ENCODE measurements at regions not wholly inside any gene's neighbourhood (a gene's known extent, or its start where the extent isn't known, plus 50 kb on each side); places are given as distances from the start of the nearest gene placed in this dataset.

DNA sequence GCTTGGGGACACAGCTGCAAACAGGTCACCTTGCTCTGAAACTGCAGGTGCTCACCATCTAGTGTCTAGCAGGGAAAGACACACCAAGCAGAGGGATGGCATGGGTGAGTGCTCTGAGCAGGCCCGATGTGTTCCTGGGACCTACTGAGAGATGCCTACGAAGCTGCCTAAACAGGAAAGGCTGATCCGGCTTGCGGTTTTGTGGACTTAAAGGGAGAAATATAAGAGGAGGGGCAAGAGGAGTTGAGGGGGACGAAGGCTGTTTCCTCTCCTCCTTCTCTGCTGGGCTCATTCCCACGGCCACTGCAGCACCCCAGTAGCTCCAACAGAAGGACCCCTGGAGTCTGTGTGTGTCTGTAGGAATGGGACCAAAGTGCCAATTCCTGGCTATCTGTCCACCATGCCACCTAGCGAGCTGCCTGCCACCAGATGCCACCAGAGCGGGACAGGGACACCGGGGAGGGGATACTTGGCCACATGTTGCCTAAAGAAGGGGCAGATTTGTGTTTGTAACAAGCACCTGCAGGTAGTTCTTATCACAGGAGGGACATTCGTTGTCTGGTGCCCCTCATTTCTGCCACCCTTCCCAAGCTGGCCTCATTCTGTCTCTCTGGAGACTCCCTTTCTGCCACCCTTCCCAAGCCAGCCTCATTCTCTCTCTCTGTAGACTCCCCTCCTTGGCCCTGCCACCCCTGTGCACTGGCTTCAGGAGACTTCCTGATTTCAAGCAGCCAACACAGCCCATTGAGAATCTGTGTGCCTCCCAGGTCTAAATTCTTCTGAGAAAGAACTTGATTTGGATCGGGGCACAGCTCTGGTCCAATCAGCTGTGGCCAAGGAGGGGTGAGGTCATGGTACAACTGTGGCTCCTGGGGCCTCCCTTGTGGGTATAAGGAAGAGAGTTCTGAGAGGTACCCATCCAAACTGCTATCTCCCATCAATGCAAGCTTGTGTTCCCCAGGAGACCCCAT is 221.8 kb downstream of the ANKRD60 start:
- WGBS (ENCODE audit: insufficient coverage), result 67% methylated on average over 5 of the region's 11 CpGs
- H3K27me3 ChIP-seq (replicated peaks in 1 of 2; ENCODE audit: control insufficient read depth in 2 of 2, extremely low read depth in 1 of 2, insufficient read depth in 2 of 2, low read length in 1 of 2), result peaks cover 0 to 27% of the 10 kb centered on the region in 2 experiments
- Mint-ChIP-seq H3K9me3 (peaks cover 0 to 3% (median 0%) of the 10 kb centered on the region in 3 donors), H3K27me3 (peaks cover 10 to 15% of the 10 kb centered on the region in 2 donors), H3K27ac (no peak overlapping the region), H3K4me1 (no peaks in the 10 kb centered on the region), H3K4me3 (no peak overlapping the region), H3K36me3 (no peaks in the 10 kb centered on the region)
- ATAC-seq (replicated peaks in 1 of 4) (no peak), DNase-seq (no peak)
- no peak overlapping the region for H3K4me3 ChIP-seq (ENCODE audit: control insufficient read depth in 1 of 2, extremely low read depth in 1 of 2, low read length in 1 of 2)
- H3K36me3 ChIP-seq (ENCODE audit: control insufficient read depth in 2 of 2, extremely low read depth in 1 of 2, insufficient read depth in 1 of 2, low read length in 1 of 2), result no peaks in the 10 kb centered on the region
- POLR2A ChIA-PET, result no interaction called here
- CTCF ChIA-PET, result no interaction called here
- no peaks in the 10 kb centered on the region for H3K4me1 ChIP-seq (ENCODE audit: control insufficient read depth in 1 of 2, extremely low read depth in 1 of 2, insufficient read depth in 2 of 2, low read length in 2 of 2)
- H3K9me3 ChIP-seq, result no peaks in the 10 kb centered on the region
- no peak overlapping the region for H3K27ac ChIP-seq (ENCODE audit: low read length)

DNA sequence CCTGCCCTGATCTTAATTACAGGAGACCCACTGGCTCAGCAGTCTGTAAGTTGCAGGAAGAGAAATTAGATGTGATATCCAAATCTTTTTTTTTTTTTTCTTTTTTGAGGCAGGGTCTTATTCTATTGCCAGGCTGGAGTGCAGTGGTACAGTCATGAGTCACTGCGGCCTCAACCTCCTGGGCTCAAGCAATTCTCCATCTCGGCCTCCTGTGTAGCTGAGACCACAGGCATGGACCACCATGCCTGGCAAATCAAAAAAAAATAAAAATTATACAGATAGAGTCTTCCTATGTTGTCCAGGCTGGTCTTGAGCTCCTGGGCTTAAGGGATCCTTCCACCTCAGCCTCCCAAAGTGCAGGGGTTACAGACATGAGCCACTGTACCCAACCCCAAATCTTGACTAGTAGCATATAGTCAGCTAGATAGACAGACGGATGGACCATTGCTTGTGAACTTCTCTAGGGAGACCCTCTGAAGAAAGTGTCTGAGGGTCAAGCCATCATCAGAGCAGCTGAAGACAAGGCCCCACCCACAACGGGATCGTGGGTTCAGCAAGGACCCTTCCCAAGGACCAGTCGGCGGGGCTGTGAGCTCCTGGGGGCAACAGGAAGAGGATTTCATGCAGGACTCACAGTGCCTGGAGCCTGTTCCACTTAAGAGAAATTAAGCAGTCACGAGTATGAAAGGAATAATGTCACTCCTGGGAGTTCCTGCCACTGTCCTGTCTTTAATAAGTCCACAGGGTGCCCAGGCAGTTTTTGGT is 222.7 kb downstream of the ANKRD60 start:
- Histone ChIP-seq H3K36me3 (ENCODE audit: control insufficient read depth in 2 of 2, extremely low read depth in 1 of 2, insufficient read depth in 1 of 2, low read length in 1 of 2) (no peaks in the 10 kb centered on the region), H3K4me3 (ENCODE audit: control insufficient read depth in 1 of 2, extremely low read depth in 1 of 2, low read length in 1 of 2) (no peak overlapping the region), H3K4me1 (ENCODE audit: control insufficient read depth in 1 of 2, extremely low read depth in 1 of 2, insufficient read depth in 2 of 2, low read length in 2 of 2) (no peaks in the 10 kb centered on the region), H3K27me3 (replicated peaks in 1 of 2; ENCODE audit: control insufficient read depth in 2 of 2, extremely low read depth in 1 of 2, insufficient read depth in 2 of 2, low read length in 1 of 2) (peaks cover 0 to 24% of the 10 kb centered on the region in 2 experiments), H3K9me3 (no peaks in the 10 kb centered on the region), H3K27ac (ENCODE audit: low read length) (no peak overlapping the region)
- H3K27me3 Mint-ChIP-seq, result peaks cover 11 to 13% of the 10 kb centered on the region in 2 donors
- H3K4me1 Mint-ChIP-seq, result no peaks in the 10 kb centered on the region
- no peak overlapping the region for H3K27ac Mint-ChIP-seq
- H3K9me3 Mint-ChIP-seq, result peaks cover 0 to 3% (median 0%) of the 10 kb centered on the region in 3 donors
- no peak for DNase-seq
- H3K4me3 Mint-ChIP-seq, result no peak overlapping the region
- ChIA-PET POLR2A (no interaction called here), CTCF (no interaction called here)
- H3K36me3 Mint-ChIP-seq, result no peaks in the 10 kb centered on the region
- no peak for ATAC-seq (replicated peaks in 1 of 4)
- 79% methylated on average over 8 of the region's 8 CpGs for WGBS (ENCODE audit: insufficient coverage)

DNA sequence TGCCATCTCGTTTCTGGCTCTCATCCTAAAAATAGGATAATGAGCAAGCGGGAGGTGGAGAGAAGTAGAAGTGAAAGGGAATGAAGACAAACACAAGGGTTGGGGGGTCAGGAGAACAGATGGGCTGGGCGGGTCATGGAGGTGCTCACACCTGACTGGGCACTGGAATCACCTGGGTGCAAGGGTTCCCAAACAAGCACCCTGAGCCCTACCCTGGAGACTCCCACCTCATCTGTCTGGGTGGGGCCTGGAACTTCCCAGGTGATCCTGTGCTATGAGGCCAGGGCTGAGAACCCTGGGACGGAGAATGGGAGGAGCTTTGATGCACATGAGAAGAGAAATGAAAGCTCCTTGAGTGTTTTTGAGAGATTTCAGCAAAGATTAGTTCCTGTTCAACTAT is 223.6 kb downstream of the ANKRD60 start:
- H3K27me3 ChIP-seq (replicated peaks in 1 of 2; ENCODE audit: control insufficient read depth in 2 of 2, extremely low read depth in 1 of 2, insufficient read depth in 2 of 2, low read length in 1 of 2), result peaks cover 0 to 16% of the 10 kb centered on the region in 2 experiments
- Mint-ChIP-seq H3K27ac (no peak overlapping the region), H3K4me3 (no peak overlapping the region), H3K27me3 (peaks cover 11 to 13% of the 10 kb centered on the region in 2 donors), H3K4me1 (no peaks in the 10 kb centered on the region), H3K9me3 (peaks cover 0 to 3% (median 0%) of the 10 kb centered on the region in 3 donors), H3K36me3 (no peaks in the 10 kb centered on the region)
- CTCF ChIA-PET, result no interaction called here
- DNase-seq, result no peak
- WGBS (ENCODE audit: insufficient coverage), result 67% methylated on average over 1 of the region's 4 CpGs
- H3K27ac ChIP-seq (ENCODE audit: low read length), result no peak overlapping the region
- no peaks in the 10 kb centered on the region for H3K36me3 ChIP-seq (ENCODE audit: control insufficient read depth in 2 of 2, extremely low read depth in 1 of 2, insufficient read depth in 1 of 2, low read length in 1 of 2)
- ATAC-seq (replicated peaks in 1 of 4), result no peak
- H3K9me3 ChIP-seq, result no peaks in the 10 kb centered on the region
- POLR2A ChIA-PET, result no interaction called here
- H3K4me1 ChIP-seq (ENCODE audit: control insufficient read depth in 1 of 2, extremely low read depth in 1 of 2, insufficient read depth in 2 of 2, low read length in 2 of 2), result no peaks in the 10 kb centered on the region
- no peak overlapping the region for H3K4me3 ChIP-seq (ENCODE audit: control insufficient read depth in 1 of 2, extremely low read depth in 1 of 2, low read length in 1 of 2)

DNA sequence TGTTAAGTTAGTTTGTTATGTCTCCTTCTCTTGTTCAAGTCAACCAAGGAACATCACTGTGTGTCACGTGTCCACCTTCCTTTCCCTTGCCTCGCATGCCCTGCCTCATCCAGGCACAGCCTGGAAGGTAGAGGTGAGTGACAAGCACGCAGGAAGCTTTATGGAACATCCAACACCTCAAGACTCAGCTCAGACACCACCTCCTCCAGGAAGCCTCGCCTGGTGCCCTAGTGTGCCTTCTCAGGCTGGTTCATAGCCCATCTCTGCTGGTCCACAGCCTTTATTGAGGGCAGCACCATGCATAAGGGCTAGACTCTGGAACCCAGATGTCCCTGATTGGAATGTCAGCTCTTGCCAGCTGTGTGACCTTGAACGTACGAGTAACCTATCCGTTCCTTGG is 224.3 kb downstream of the ANKRD60 start:
- WGBS (ENCODE audit: insufficient coverage), result 78% methylated on average over 2 of the region's 7 CpGs

DNA sequence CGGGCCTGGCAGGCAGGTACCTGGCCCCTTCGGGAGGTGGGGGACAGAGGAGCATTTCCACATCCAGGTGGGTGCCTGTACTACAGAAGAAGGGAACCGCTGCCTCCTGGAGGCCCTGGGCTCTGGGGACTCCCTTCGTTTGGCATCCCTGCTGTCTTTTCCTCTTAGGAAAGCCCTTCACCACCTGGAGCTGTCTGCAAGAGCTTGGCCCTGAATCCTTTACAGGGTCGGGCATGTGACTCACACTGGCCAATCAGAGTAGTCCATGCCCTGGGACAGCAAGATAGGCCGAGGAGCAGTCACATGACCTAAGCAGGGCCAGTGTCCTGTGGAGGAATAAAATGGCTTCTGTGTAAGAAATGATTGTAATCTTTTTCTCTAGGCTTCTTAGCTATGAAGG is 224.9 kb downstream of the ANKRD60 start:
- H3K4me3 Mint-ChIP-seq, result no peak overlapping the region
- Histone ChIP-seq H3K9me3 (no peaks in the 10 kb centered on the region), H3K4me1 (ENCODE audit: control insufficient read depth in 1 of 2, extremely low read depth in 1 of 2, insufficient read depth in 2 of 2, low read length in 2 of 2) (no peaks in the 10 kb centered on the region), H3K27ac (ENCODE audit: low read length) (no peak overlapping the region), H3K4me3 (ENCODE audit: control insufficient read depth in 1 of 2, extremely low read depth in 1 of 2, low read length in 1 of 2) (no peak overlapping the region), H3K36me3 (ENCODE audit: control insufficient read depth in 2 of 2, extremely low read depth in 1 of 2, insufficient read depth in 1 of 2, low read length in 1 of 2) (no peaks in the 10 kb centered on the region), H3K27me3 (replicated peaks in 1 of 2; ENCODE audit: control insufficient read depth in 2 of 2, extremely low read depth in 1 of 2, insufficient read depth in 2 of 2, low read length in 1 of 2) (peaks cover 0 to 28% of the 10 kb centered on the region in 2 experiments)
- H3K36me3 Mint-ChIP-seq, result no peaks in the 10 kb centered on the region
- ATAC-seq (replicated peaks in 1 of 4) (no peak), DNase-seq (no peak)
- no peak overlapping the region for H3K27ac Mint-ChIP-seq
- ChIA-PET CTCF (no interaction called here), POLR2A (no interaction called here)
- peaks cover 0 to 3% (median 0%) of the 10 kb centered on the region in 3 donors for H3K9me3 Mint-ChIP-seq
- peaks cover 0 to 5% (median 4%) of the 10 kb centered on the region in 3 donors for H3K4me1 Mint-ChIP-seq
- WGBS (ENCODE audit: insufficient coverage), result 85% methylated on average over 5 of the region's 6 CpGs
- H3K27me3 Mint-ChIP-seq, result peaks cover 9 to 18% of the 10 kb centered on the region in 2 donors

More for the DNA sequence above, 224.3 kb downstream of the ANKRD60 start:
- POLR2A ChIA-PET, result no interaction called here
- DNase-seq (no peak), ATAC-seq (replicated peaks in 1 of 4) (no peak)
- CTCF ChIA-PET, result no interaction called here
- Mint-ChIP-seq H3K4me3 (no peak overlapping the region), H3K9me3 (peaks cover 0 to 3% (median 0%) of the 10 kb centered on the region in 3 donors), H3K27me3 (peaks cover 7 to 15% of the 10 kb centered on the region in 2 donors), H3K27ac (no peak overlapping the region), H3K36me3 (no peaks in the 10 kb centered on the region), H3K4me1 (peaks cover 0 to 4% (median 4%) of the 10 kb centered on the region in 3 donors)
- Histone ChIP-seq H3K27me3 (replicated peaks in 1 of 2; ENCODE audit: control insufficient read depth in 2 of 2, extremely low read depth in 1 of 2, insufficient read depth in 2 of 2, low read length in 1 of 2) (peaks cover 0 to 23% of the 10 kb centered on the region in 2 experiments), H3K36me3 (ENCODE audit: control insufficient read depth in 2 of 2, extremely low read depth in 1 of 2, insufficient read depth in 1 of 2, low read length in 1 of 2) (no peaks in the 10 kb centered on the region), H3K9me3 (no peaks in the 10 kb centered on the region), H3K4me3 (ENCODE audit: control insufficient read depth in 1 of 2, extremely low read depth in 1 of 2, low read length in 1 of 2) (no peak overlapping the region), H3K27ac (ENCODE audit: low read length) (no peak overlapping the region), H3K4me1 (ENCODE audit: control insufficient read depth in 1 of 2, extremely low read depth in 1 of 2, insufficient read depth in 2 of 2, low read length in 2 of 2) (no peaks in the 10 kb centered on the region)

DNA sequence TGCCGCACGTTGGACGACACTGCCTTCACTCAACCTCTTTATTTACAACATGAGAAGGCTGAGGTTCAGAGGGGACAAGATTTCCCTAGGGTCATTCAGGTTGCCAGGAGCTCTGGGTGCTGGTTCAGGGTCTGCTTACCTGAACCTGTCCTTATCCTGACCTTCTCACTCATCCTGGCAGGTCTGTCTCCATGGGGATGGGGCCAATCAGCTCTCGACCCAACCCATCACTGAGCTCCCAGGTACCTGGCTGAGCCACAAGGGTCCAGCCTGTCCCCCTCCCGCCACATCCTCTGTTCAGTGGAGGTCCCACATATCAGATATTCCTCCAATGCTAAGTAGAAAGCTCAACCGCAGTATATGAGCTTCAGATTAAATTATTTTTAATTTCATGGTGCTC is 225.6 kb downstream of the ANKRD60 start:
- H3K36me3 Mint-ChIP-seq, result no peaks in the 10 kb centered on the region
- peaks cover 0 to 3% (median 0%) of the 10 kb centered on the region in 3 donors for H3K9me3 Mint-ChIP-seq
- peaks cover 14 to 19% of the 10 kb centered on the region in 2 donors for H3K27me3 Mint-ChIP-seq
- Histone ChIP-seq H3K4me1 (ENCODE audit: control insufficient read depth in 1 of 2, extremely low read depth in 1 of 2, insufficient read depth in 2 of 2, low read length in 2 of 2) (no peaks in the 10 kb centered on the region), H3K36me3 (ENCODE audit: control insufficient read depth in 2 of 2, extremely low read depth in 1 of 2, insufficient read depth in 1 of 2, low read length in 1 of 2) (no peaks in the 10 kb centered on the region), H3K27me3 (replicated peaks in 1 of 2; ENCODE audit: control insufficient read depth in 2 of 2, extremely low read depth in 1 of 2, insufficient read depth in 2 of 2, low read length in 1 of 2) (peaks cover 0 to 33% of the 10 kb centered on the region in 2 experiments), H3K27ac (ENCODE audit: low read length) (no peak overlapping the region), H3K4me3 (ENCODE audit: control insufficient read depth in 1 of 2, extremely low read depth in 1 of 2, low read length in 1 of 2) (no peak overlapping the region), H3K9me3 (no peaks in the 10 kb centered on the region)
- DNase-seq (no peak), ATAC-seq (replicated peaks in 1 of 4) (no peak)
- ChIA-PET POLR2A (no interaction called here), CTCF (no interaction called here)
- no peak overlapping the region for H3K4me3 Mint-ChIP-seq
- peaks cover 0 to 5% (median 4%) of the 10 kb centered on the region in 3 donors for H3K4me1 Mint-ChIP-seq
- H3K27ac Mint-ChIP-seq, result no peak overlapping the region
- WGBS (ENCODE audit: insufficient coverage), result 95% methylated on average over 3 of the region's 6 CpGs

Data from T-cell (primary cell).